ENCODE measurements at regions not wholly inside any gene's neighbourhood (a gene's known extent, or its start where the extent isn't known, plus 50 kb on each side); places are given as distances from the start of the nearest gene placed in this dataset.
"Not testable (repeated sequence)": the region's sequence is repeated elsewhere in the genome, so short reads cannot be mapped to it uniquely, and the experiment has no call there.

- H3K9me3 ChIP-seq (replicated peaks; ENCODE audit: low read length): no peaks in the 10 kb centered on the region
- H3K4me1 ChIP-seq (ENCODE audit: control insufficient read depth, insufficient read depth, low read length): peaks cover 10% of the 10 kb centered on the region
- no peak overlapping the region for H3K4me2 ChIP-seq (ENCODE audit: low read length)
- H3K9ac ChIP-seq (ENCODE audit: low read depth, low read length): no peak overlapping the region
- no peaks in the 10 kb centered on the region for H3K27me3 ChIP-seq (ENCODE audit: control insufficient read depth, insufficient read depth, low read length)
- no peaks in the 10 kb centered on the region for H3K36me3 ChIP-seq (ENCODE audit: insufficient read depth, low read length)
- no peak overlapping the region for H3K4me3 ChIP-seq (ENCODE audit: low read length)
These were observed 1019.5 kb upstream of the CITED2 start for GRCh38 chr6:140393665-140394540.

- Histone ChIP-seq H3K9ac (ENCODE audit: low read depth, low read length) (no peak overlapping the region), H3K36me3 (ENCODE audit: insufficient read depth, low read length) (no peaks in the 10 kb centered on the region), H3K4me1 (ENCODE audit: control insufficient read depth, insufficient read depth, low read length) (no peaks in the 10 kb centered on the region), H3K4me3 (ENCODE audit: low read length) (no peak overlapping the region), H3K9me3 (replicated peaks; ENCODE audit: low read length) (no peaks in the 10 kb centered on the region), H3K27me3 (ENCODE audit: control insufficient read depth, insufficient read depth, low read length) (no peaks in the 10 kb centered on the region), H3K4me2 (ENCODE audit: low read length) (no peak overlapping the region)
These were observed 1014.4 kb upstream of the CITED2 start for GRCh38 chr6:140388815-140389214.

- no peak overlapping the region for H3K4me3 ChIP-seq (ENCODE audit: low read length)
- no peak overlapping the region for H3K4me2 ChIP-seq (ENCODE audit: low read length)
- H3K4me1 ChIP-seq (ENCODE audit: control insufficient read depth, insufficient read depth, low read length): no peaks in the 10 kb centered on the region
- H3K27me3 ChIP-seq (ENCODE audit: control insufficient read depth, insufficient read depth, low read length): no peaks in the 10 kb centered on the region
- no peak overlapping the region for H3K9ac ChIP-seq (ENCODE audit: low read depth, low read length)
- H3K36me3 ChIP-seq (ENCODE audit: insufficient read depth, low read length): no peaks in the 10 kb centered on the region
- H3K9me3 ChIP-seq (replicated peaks; ENCODE audit: low read length): no peaks in the 10 kb centered on the region
These were observed 1013.8 kb upstream of the CITED2 start for GRCh38 chr6:140388192-140388802.

GRCh38 chr6:140385679-140386078, 1011.2 kb upstream of the CITED2 start:
- H3K9me3 ChIP-seq (replicated peaks; ENCODE audit: low read length): no peaks in the 10 kb centered on the region
- no peaks in the 10 kb centered on the region for H3K27me3 ChIP-seq (ENCODE audit: control insufficient read depth, insufficient read depth, low read length)
- no peaks in the 10 kb centered on the region for H3K36me3 ChIP-seq (ENCODE audit: insufficient read depth, low read length)
- no peak overlapping the region for H3K4me2 ChIP-seq (ENCODE audit: low read length)
- H3K4me3 ChIP-seq (ENCODE audit: low read length): no peak overlapping the region
- no peak overlapping the region for H3K9ac ChIP-seq (ENCODE audit: low read depth, low read length)
- H3K4me1 ChIP-seq (ENCODE audit: control insufficient read depth, insufficient read depth, low read length): no peaks in the 10 kb centered on the region

- Histone ChIP-seq H3K36me3 (ENCODE audit: insufficient read depth, low read length) (no peaks in the 10 kb centered on the region), H3K9me3 (replicated peaks; ENCODE audit: low read length) (no peaks in the 10 kb centered on the region), H3K4me3 (ENCODE audit: low read length) (no peak overlapping the region), H3K4me1 (ENCODE audit: control insufficient read depth, insufficient read depth, low read length) (peaks cover 8% of the 10 kb centered on the region), H3K27me3 (ENCODE audit: control insufficient read depth, insufficient read depth, low read length) (no peaks in the 10 kb centered on the region), H3K4me2 (ENCODE audit: low read length) (no peak overlapping the region), H3K9ac (ENCODE audit: low read depth, low read length) (no peak overlapping the region)
These were observed 1007.9 kb upstream of the CITED2 start for GRCh38 chr6:140382355-140382754.

GRCh38 chr6:140380427-140381218, 1006.2 kb upstream of the CITED2 start:
- no peak overlapping the region for H3K4me3 ChIP-seq (ENCODE audit: low read length)
- no peaks in the 10 kb centered on the region for H3K36me3 ChIP-seq (ENCODE audit: insufficient read depth, low read length)
- no peaks in the 10 kb centered on the region for H3K27me3 ChIP-seq (ENCODE audit: control insufficient read depth, insufficient read depth, low read length)
- peaks cover 8% of the 10 kb centered on the region for H3K4me1 ChIP-seq (ENCODE audit: control insufficient read depth, insufficient read depth, low read length)
- no peak overlapping the region for H3K4me2 ChIP-seq (ENCODE audit: low read length)
- H3K9me3 ChIP-seq (replicated peaks; ENCODE audit: low read length): no peaks in the 10 kb centered on the region
- no peak overlapping the region for H3K9ac ChIP-seq (ENCODE audit: low read depth, low read length)

GRCh38 chr6:140379919-140380318, 1005.5 kb upstream of the CITED2 start:
- Histone ChIP-seq H3K4me3 (ENCODE audit: low read length) (no peak overlapping the region), H3K4me1 (ENCODE audit: control insufficient read depth, insufficient read depth, low read length) (peaks cover 8% of the 10 kb centered on the region), H3K9me3 (replicated peaks; ENCODE audit: low read length) (no peaks in the 10 kb centered on the region), H3K9ac (ENCODE audit: low read depth, low read length) (no peak overlapping the region), H3K4me2 (ENCODE audit: low read length) (no peak overlapping the region), H3K36me3 (ENCODE audit: insufficient read depth, low read length) (no peaks in the 10 kb centered on the region), H3K27me3 (ENCODE audit: control insufficient read depth, insufficient read depth, low read length) (no peaks in the 10 kb centered on the region)

GRCh38 chr6:140376209-140376608, 1001.8 kb upstream of the CITED2 start:
- Histone ChIP-seq H3K4me2 (ENCODE audit: low read length) (no peak overlapping the region), H3K9ac (ENCODE audit: low read depth, low read length) (no peak overlapping the region), H3K4me3 (ENCODE audit: low read length) (no peak overlapping the region), H3K27me3 (ENCODE audit: control insufficient read depth, insufficient read depth, low read length) (no peaks in the 10 kb centered on the region), H3K4me1 (ENCODE audit: control insufficient read depth, insufficient read depth, low read length) (peaks cover 8% of the 10 kb centered on the region), H3K9me3 (replicated peaks; ENCODE audit: low read length) (no peaks in the 10 kb centered on the region), H3K36me3 (ENCODE audit: insufficient read depth, low read length) (no peaks in the 10 kb centered on the region)

GRCh38 chr6:140373728-140374127, 999.3 kb upstream of the CITED2 start:
- not testable (repeated sequence) for H3K9me3 ChIP-seq (replicated peaks; ENCODE audit: low read length); H3K4me3 ChIP-seq (ENCODE audit: low read length); H3K4me1 ChIP-seq (ENCODE audit: control insufficient read depth, insufficient read depth, low read length); H3K27me3 ChIP-seq (ENCODE audit: control insufficient read depth, insufficient read depth, low read length); H3K9ac ChIP-seq (ENCODE audit: low read depth, low read length); H3K4me2 ChIP-seq (ENCODE audit: low read length); H3K36me3 ChIP-seq (ENCODE audit: insufficient read depth, low read length)

- H3K27me3 ChIP-seq (ENCODE audit: control insufficient read depth, insufficient read depth, low read length): no peaks in the 10 kb centered on the region
- no peaks in the 10 kb centered on the region for H3K9me3 ChIP-seq (replicated peaks; ENCODE audit: low read length)
- H3K4me2 ChIP-seq (ENCODE audit: low read length): no peak overlapping the region
- no peak overlapping the region for H3K9ac ChIP-seq (ENCODE audit: low read depth, low read length)
- peaks cover under 1% of the 10 kb centered on the region for H3K4me1 ChIP-seq (ENCODE audit: control insufficient read depth, insufficient read depth, low read length)
- H3K36me3 ChIP-seq (ENCODE audit: insufficient read depth, low read length): no peaks in the 10 kb centered on the region
- H3K4me3 ChIP-seq (ENCODE audit: low read length): no peak overlapping the region
These were observed 997.6 kb upstream of the CITED2 start for GRCh38 chr6:140372064-140372463.

- no peaks in the 10 kb centered on the region for H3K36me3 ChIP-seq (ENCODE audit: insufficient read depth, low read length)
- no peaks in the 10 kb centered on the region for H3K27me3 ChIP-seq (ENCODE audit: control insufficient read depth, insufficient read depth, low read length)
- H3K4me3 ChIP-seq (ENCODE audit: low read length): no peak overlapping the region
- H3K4me1 ChIP-seq (ENCODE audit: control insufficient read depth, insufficient read depth, low read length): peaks cover 7% of the 10 kb centered on the region
- no peak overlapping the region for H3K9ac ChIP-seq (ENCODE audit: low read depth, low read length)
- no peak overlapping the region for H3K4me2 ChIP-seq (ENCODE audit: low read length)
- H3K9me3 ChIP-seq (replicated peaks; ENCODE audit: low read length): no peaks in the 10 kb centered on the region
These were observed 996.8 kb upstream of the CITED2 start for GRCh38 chr6:140370976-140371870.

All from skeletal muscle satellite cell (primary cell).